Smooth muscle cell (in vitro differentiated cells): ENCODE measurements at regions not wholly inside any gene's neighbourhood (a gene's known extent, or its start where the extent isn't known, plus 50 kb on each side); places are given as distances from the start of the nearest gene placed in this dataset.

Source experiments
- DNase-seq: peaks from one replicate; lab custom pipeline; 2025; ENCODE audit not compliant: unreplicated experiment; lab: John Stamatoyannopoulos, UW
- H2AFZ ChIP-seq: fragments of 200-600 bp; sonication (generic); 2 replicates; pipeline ENCODE4 v1.6.0; 2016; ENCODE audit warnings: antibody characterized with exemption, low read depth, mild to moderate bottlenecking
- H3F3A ChIP-seq: fragments of 200-600 bp; sonication (generic); 2 replicates; pipeline ENCODE4 v1.6.0; 2017; ENCODE audit warnings: antibody characterized with exemption, low read depth
- H3K27ac ChIP-seq: fragments of 200-600 bp; sonication (generic); 2 replicates; pipeline ENCODE4 v1.5.1; 2016; ENCODE audit warnings: low read depth, mild to moderate bottlenecking
- H3K27me3 ChIP-seq: fragments of 200-600 bp; sonication (generic); 2 replicates; pipeline ENCODE4 v1.6.1; 2016; ENCODE audit warnings: low read depth, mild to moderate bottlenecking
- H3K36me3 ChIP-seq: fragments of 200-600 bp; sonication (generic); 2 replicates; pipeline ENCODE4 v1.5.1; 2016; ENCODE audit warnings: low read depth
- H3K4me1 ChIP-seq: fragments of 200-600 bp; sonication (generic); 2 replicates; pipeline ENCODE4 v1.5.1; 2016; ENCODE audit warnings: low read depth
- H3K4me2 ChIP-seq: fragments of 200-600 bp; sonication (generic); 2 replicates; pipeline ENCODE4 v1.6.0; 2016; ENCODE audit warnings: mild to moderate bottlenecking
- H3K4me3 ChIP-seq: fragments of 200-600 bp; sonication (generic); 2 replicates; pipeline ENCODE4 v1.5.1; 2016; ENCODE audit warnings: mild to moderate bottlenecking
- H3K79me2 ChIP-seq: fragments of 200-600 bp; sonication (generic); 2 replicates; pipeline ENCODE4 v1.6.0; 2016; ENCODE audit warnings: low read depth, mild to moderate bottlenecking
- H3K9ac ChIP-seq: fragments of 200-600 bp; sonication (generic); 2 replicates; pipeline ENCODE4 v1.6.0; 2016; ENCODE audit warnings: low read depth
- H3K9me3 ChIP-seq: fragments of 200-600 bp; sonication (generic); replicated peaks from 2 replicates; pipeline ENCODE4 v1.5.1; 2016; ENCODE audit warnings: low read depth
- H4K20me1 ChIP-seq: fragments of 200-600 bp; sonication (generic); 2 replicates; pipeline ENCODE4 v1.6.0; 2016; ENCODE audit warnings: low read depth
- WGBS: methylation state at CpG from one replicate; pipeline ENCODE4 v1.1.7; 2016; ENCODE audit warnings: low lambda C conversion rate; 5-methylcytosine and 5-hydroxymethylcytosine counted together
- TF ChIP-seq, protein P1 (sequence below): fragments of 200-600 bp; sonication (generic); IDR thresholded peaks from 2 replicates; pipeline ENCODE4 v1.5.1; 2017; ENCODE audit warnings: borderline replicate concordance, mild to moderate bottlenecking, antibody characterized with exemption; ENCODE audit not compliant: insufficient read depth, poor library complexity, severe bottlenecking

DNA sequence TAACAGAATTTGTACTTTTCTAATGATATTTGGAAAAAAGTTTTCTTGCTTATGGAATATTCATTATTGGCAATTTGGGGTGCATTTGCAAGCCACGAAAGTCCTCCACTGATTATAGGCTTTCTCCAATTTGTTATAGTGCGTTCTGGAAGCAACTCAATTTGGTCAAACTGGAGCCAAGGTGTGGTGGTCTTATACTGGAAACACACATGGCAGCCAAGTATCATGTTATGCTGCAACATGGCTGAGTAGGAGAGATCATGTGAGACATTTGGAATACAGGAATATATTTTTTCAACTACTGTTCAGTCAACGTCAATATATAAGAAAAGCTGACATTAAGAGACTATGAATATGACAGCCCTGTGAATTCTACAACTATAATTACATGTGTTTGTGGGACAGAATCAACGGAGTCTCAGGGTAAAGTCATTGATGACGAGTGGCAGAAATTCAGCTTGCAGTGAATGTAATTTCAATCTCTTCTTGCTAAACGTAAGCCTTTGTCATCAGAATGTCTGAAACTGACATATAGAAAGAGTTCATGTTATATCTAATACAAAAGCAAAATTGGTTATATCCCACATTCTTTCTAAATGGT lies 83.8 kb upstream of the FIBIN start:
- no peak for DNase-seq
- no peak overlapping the region for H3K4me2 ChIP-seq
- H3F3A ChIP-seq = no peaks in the 10 kb centered on the region
- H3K4me3 ChIP-seq = no peak overlapping the region
- no peaks in the 10 kb centered on the region for H3K79me2 ChIP-seq
- WGBS = 86% methylated on average over 6 of the region's 6 CpGs
- no peaks in the 10 kb centered on the region for H4K20me1 ChIP-seq
- peaks cover 3% of the 10 kb centered on the region for H3K4me1 ChIP-seq
- no peaks in the 10 kb centered on the region for H3K27me3 ChIP-seq
- H3K9me3 ChIP-seq = no peaks in the 10 kb centered on the region
- no peak overlapping the region for H3K9ac ChIP-seq
- TF ChIP-seq, protein P1, sequence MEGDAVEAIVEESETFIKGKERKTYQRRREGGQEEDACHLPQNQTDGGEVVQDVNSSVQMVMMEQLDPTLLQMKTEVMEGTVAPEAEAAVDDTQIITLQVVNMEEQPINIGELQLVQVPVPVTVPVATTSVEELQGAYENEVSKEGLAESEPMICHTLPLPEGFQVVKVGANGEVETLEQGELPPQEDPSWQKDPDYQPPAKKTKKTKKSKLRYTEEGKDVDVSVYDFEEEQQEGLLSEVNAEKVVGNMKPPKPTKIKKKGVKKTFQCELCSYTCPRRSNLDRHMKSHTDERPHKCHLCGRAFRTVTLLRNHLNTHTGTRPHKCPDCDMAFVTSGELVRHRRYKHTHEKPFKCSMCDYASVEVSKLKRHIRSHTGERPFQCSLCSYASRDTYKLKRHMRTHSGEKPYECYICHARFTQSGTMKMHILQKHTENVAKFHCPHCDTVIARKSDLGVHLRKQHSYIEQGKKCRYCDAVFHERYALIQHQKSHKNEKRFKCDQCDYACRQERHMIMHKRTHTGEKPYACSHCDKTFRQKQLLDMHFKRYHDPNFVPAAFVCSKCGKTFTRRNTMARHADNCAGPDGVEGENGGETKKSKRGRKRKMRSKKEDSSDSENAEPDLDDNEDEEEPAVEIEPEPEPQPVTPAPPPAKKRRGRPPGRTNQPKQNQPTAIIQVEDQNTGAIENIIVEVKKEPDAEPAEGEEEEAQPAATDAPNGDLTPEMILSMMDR = no peak
- H3K36me3 ChIP-seq = no peaks in the 10 kb centered on the region
- H3K27ac ChIP-seq = no peak overlapping the region
- H2AFZ ChIP-seq = no peak overlapping the region

DNA sequence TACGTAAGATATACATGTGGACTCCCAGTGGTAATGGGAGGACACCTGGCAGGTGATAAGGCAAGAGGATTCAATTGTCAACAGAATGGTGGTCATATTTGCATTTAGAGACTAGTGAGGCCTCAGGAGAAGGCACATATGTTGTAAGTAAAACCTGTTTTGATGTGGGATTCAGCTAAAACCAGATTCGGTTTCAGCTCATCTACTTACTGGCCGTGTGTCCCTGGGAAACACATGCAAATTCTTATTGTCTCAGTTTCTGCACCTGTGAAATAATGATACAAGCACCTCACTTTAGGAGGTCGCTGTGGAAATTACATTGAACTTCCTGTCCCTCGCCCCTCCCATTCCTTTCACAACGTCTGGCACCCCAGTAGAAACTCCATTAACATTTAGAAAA lies 78.9 kb upstream of the FIBIN start:
- Histone ChIP-seq H3K79me2 (no peaks in the 10 kb centered on the region), H3K36me3 (no peaks in the 10 kb centered on the region), H3K9me3 (no peaks in the 10 kb centered on the region), H3K4me1 (no peaks in the 10 kb centered on the region), H3K27ac (no peak overlapping the region), H3K9ac (no peak overlapping the region), H3F3A (no peaks in the 10 kb centered on the region), H4K20me1 (no peaks in the 10 kb centered on the region), H3K4me3 (no peak overlapping the region), H3K4me2 (no peak overlapping the region), H3K27me3 (no peaks in the 10 kb centered on the region), H2AFZ (no peak overlapping the region)
- TF ChIP-seq, protein P1 = no peak
- no peak for DNase-seq
- WGBS = 84% methylated on average over 6 of the region's 6 CpGs

DNA sequence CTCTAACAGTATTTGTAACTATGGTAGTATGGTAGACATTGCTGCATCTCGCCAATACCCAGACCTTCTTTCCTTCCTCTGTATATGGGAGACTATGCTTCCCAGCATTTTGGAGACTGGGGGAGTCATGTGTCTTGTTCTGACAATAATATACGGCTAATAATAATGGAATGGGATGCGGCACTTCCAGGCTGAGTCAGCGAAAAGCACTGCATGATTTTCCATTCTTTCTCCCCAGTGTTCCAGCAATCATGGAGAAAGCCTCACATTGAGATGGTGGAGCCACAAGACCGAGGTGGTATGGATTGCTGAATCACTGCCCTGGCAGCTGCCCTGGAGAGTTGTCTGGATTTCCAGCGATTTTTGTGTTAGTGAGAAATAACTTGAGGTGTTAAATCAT lies 77.1 kb upstream of the FIBIN start:
- 73% methylated on average over 6 of the region's 6 CpGs for WGBS
- H3K9ac ChIP-seq = no peak overlapping the region
- H3K4me2 ChIP-seq = peak overlapping the region; percentile 29
- no peaks in the 10 kb centered on the region for H3K4me1 ChIP-seq
- no peaks in the 10 kb centered on the region for H3K36me3 ChIP-seq
- no peak overlapping the region for H3K4me3 ChIP-seq
- H2AFZ ChIP-seq = no peak overlapping the region
- no peaks in the 10 kb centered on the region for H3F3A ChIP-seq
- no peaks in the 10 kb centered on the region for H4K20me1 ChIP-seq
- TF ChIP-seq, protein P1 = no peak
- no peaks in the 10 kb centered on the region for H3K27me3 ChIP-seq
- H3K27ac ChIP-seq = peak overlapping the region; percentile 35
- no peaks in the 10 kb centered on the region for H3K79me2 ChIP-seq
- no peaks in the 10 kb centered on the region for H3K9me3 ChIP-seq
- no peak for DNase-seq

DNA sequence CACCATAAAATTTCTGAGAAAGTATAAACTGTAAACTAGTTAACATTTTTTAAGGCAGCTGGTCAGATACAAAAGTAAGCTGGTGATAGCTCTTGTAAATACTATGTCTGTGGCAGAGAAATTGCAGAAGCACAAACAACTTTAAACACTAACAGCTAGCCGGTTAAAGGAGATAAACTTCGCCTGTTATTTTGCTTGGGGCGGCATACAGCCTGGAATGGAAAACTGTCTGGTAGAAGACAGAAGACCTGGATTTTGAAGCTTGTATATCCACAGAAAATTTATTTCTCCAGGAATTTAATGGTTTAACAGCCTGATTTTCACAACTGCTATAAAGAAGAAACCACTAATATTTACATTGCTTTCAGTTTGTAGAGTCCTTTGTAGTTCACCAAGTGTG lies 65.3 kb upstream of the FIBIN start:
- H3K27ac ChIP-seq = peak overlapping the region; percentile 98
- peak overlapping the region; percentile 79 for H3K4me2 ChIP-seq
- H3K27me3 ChIP-seq = no peaks in the 10 kb centered on the region
- no peaks in the 10 kb centered on the region for H3K9me3 ChIP-seq
- H3F3A ChIP-seq = peaks cover 31% of the 10 kb centered on the region
- peaks cover 24% of the 10 kb centered on the region for H3K4me1 ChIP-seq
- 6% methylated on average over 3 of the region's 3 CpGs for WGBS
- no peak overlapping the region for H2AFZ ChIP-seq
- no peaks in the 10 kb centered on the region for H3K36me3 ChIP-seq
- no peaks in the 10 kb centered on the region for H4K20me1 ChIP-seq
- H3K79me2 ChIP-seq = no peaks in the 10 kb centered on the region
- peak overlapping the region; percentile 22 for H3K9ac ChIP-seq
- no peak for DNase-seq
- H3K4me3 ChIP-seq = no peak overlapping the region
- TF ChIP-seq, protein P1 = no peak
